CD14-positive monocyte (primary cell): ENCODE measurements at regions not wholly inside any gene's neighbourhood (a gene's known extent, or its start where the extent isn't known, plus 50 kb on each side); places are given as distances from the start of the nearest gene placed in this dataset.

Experiments
- DNase-seq, 3 donors: peaks; one replicate each; pipeline ENCODE4 v3.0.0-alpha.2; 2011 to 2022
- H2AFZ ChIP-seq: 2 replicates; pipeline ENCODE4 v1.6.0; 2012; ENCODE audit warnings: mild to moderate bottlenecking, low read depth, low read length, inconsistent platforms; ENCODE audit not compliant: insufficient read depth, poor library complexity, severe bottlenecking
- H3K27ac ChIP-seq, 2 donors: 1 replicate in 1 of 2; 2 replicates in 1 of 2; pipeline ENCODE4 v1.5.1; 2012 to 2013; ENCODE audit warnings: low read length in 2 of 2, control low read depth in 1 of 2, inconsistent platforms in 1 of 2, low read depth in 1 of 2, mild to moderate bottlenecking in 1 of 2
- H3K27me3 ChIP-seq, 2 donors: one replicate each; pipeline versions ENCODE4 v1.6.0 to v1.6.1; 2011 to 2013; ENCODE audit warnings: low read length in 2 of 2; ENCODE audit not compliant: control insufficient read depth in 2 of 2, insufficient read depth in 2 of 2
- H3K36me3 ChIP-seq, 2 donors: replicated peaks in 1 of 2; 1 replicate in 1 of 2; 2 replicates in 1 of 2; pipeline versions ENCODE4 v1.5.1 to v1.6.1; 2012 to 2013; ENCODE audit warnings: low read length in 2 of 2, control low read depth in 1 of 2, inconsistent platforms in 1 of 2, mild to moderate bottlenecking in 1 of 2; ENCODE audit not compliant: insufficient read depth in 2 of 2, control insufficient read depth in 1 of 2
- H3K4me1 ChIP-seq, 2 donors: 1 replicate in 1 of 2; 2 replicates in 1 of 2; pipeline versions ENCODE4 v1.5.1 to v1.6.1; 2012 to 2013; ENCODE audit warnings: low read length in 2 of 2, control low read depth in 1 of 2, inconsistent platforms in 1 of 2, mild to moderate bottlenecking in 1 of 2, moderate library complexity in 1 of 2; ENCODE audit not compliant: insufficient read depth in 2 of 2, control insufficient read depth in 1 of 2
- H3K4me2 ChIP-seq: replicated peaks from 2 replicates; pipeline ENCODE3; 2012; ENCODE audit warnings: low read length, moderate library complexity, mild to moderate bottlenecking; ENCODE audit not compliant: poor library complexity, severe bottlenecking; ENCODE audit errors: extremely low read depth
- H3K4me3 ChIP-seq, 3 experiments: fragments of 200-600 bp in 1 of 3; sonication (generic) in 1 of 3; replicated peaks in 1 of 3; 1 replicate in 2 of 3; 2 replicates in 1 of 3; pipeline ENCODE4 v1.5.1; 2011 to 2013; ENCODE audit warnings: low read length in 3 of 3, mild to moderate bottlenecking in 3 of 3, control low read depth in 2 of 3, low read depth in 2 of 3, inconsistent platforms in 1 of 3, moderate library complexity in 1 of 3
- H3K79me2 ChIP-seq: 2 replicates; pipeline ENCODE4 v1.6.0; 2012; ENCODE audit warnings: mild to moderate bottlenecking, control low read depth, inconsistent platforms, low read length, moderate library complexity; ENCODE audit not compliant: insufficient read depth
- H3K9ac ChIP-seq: 2 replicates; pipeline ENCODE4 v1.6.0; 2017; ENCODE audit warnings: low read length, mild to moderate bottlenecking; ENCODE audit not compliant: insufficient read depth, poor library complexity, severe bottlenecking
- H3K9me3 ChIP-seq, 2 donors: replicated peaks in 1 of 2; 1 replicate in 1 of 2; 2 replicates in 1 of 2; pipeline versions ENCODE4 v1.5.1 to v1.6.1; 2012 to 2013; ENCODE audit warnings: low read length in 2 of 2, control low read depth in 1 of 2; ENCODE audit not compliant: control insufficient read depth in 1 of 2, insufficient read depth in 1 of 2
- H4K20me1 ChIP-seq: 2 replicates; pipeline ENCODE4 v1.6.0; 2012; ENCODE audit warnings: mild to moderate bottlenecking, low read length, control low read depth, moderate library complexity; ENCODE audit not compliant: insufficient read depth
- H3K27ac Mint-ChIP-seq, 7 donors: one replicate each; pipeline ENCODE4 v1.8.0; 2020; ENCODE audit warnings: mild to moderate bottlenecking in 7 of 7, mixed read lengths in 7 of 7, moderate library complexity in 6 of 7, inconsistent platforms in 2 of 7
- H3K27me3 Mint-ChIP-seq, 3 donors: one replicate each; pipeline ENCODE4 v1.8.0; 2021 to 2022; ENCODE audit warnings: low read depth in 3 of 3, mild to moderate bottlenecking in 3 of 3, mixed read lengths in 3 of 3, moderate library complexity in 3 of 3, inconsistent platforms in 1 of 3
- H3K36me3 Mint-ChIP-seq, 2 donors: one replicate each; pipeline ENCODE4 v1.8.0; 2020; ENCODE audit warnings: mixed read lengths in 2 of 2, inconsistent platforms in 1 of 2, mild to moderate bottlenecking in 1 of 2
- H3K4me1 Mint-ChIP-seq: one replicate; pipeline ENCODE4 v1.8.0; 2020; ENCODE audit warnings: mild to moderate bottlenecking, mixed read lengths
- H3K4me3 Mint-ChIP-seq, 2 donors: one replicate each; pipeline ENCODE4 v1.8.0; 2020; ENCODE audit warnings: mild to moderate bottlenecking in 2 of 2, mixed read lengths in 2 of 2, moderate library complexity in 1 of 2
- H3K9me3 Mint-ChIP-seq, 7 donors: one replicate each; pipeline ENCODE4 v1.8.0; 2020 to 2022; ENCODE audit warnings: mixed read lengths in 7 of 7, mild to moderate bottlenecking in 6 of 7, moderate library complexity in 6 of 7, inconsistent platforms in 2 of 7
- CTCF ChIP-seq: fragments of 200-600 bp; IDR thresholded peaks from one replicate; pipeline ENCODE4 v1.8.0; 2022; ENCODE audit warnings: antibody characterized with exemption, mild to moderate bottlenecking
- WGBS: methylation state at CpG from one replicate; pipeline ENCODE4 v1.1.5; 2013; ENCODE audit warnings: missing lambda C conversion rate; ENCODE audit not compliant: insufficient coverage; 5-methylcytosine and 5-hydroxymethylcytosine counted together
- intact Hi-C, 2 donors: fragments of 100-400 bp; cut with micrococcal nuclease; formaldehyde crosslinking; loops; one replicate each; pipeline versions ENCODE4 v1.15.0 to v1.15.1; 2023

GRCh38 chr7:89451911-89452310 is 656.4 kb upstream of the TEX47 start:
- no peak overlapping the region for H2AFZ ChIP-seq
- H3K27me3 ChIP-seq: no peaks in the 10 kb centered on the region
- no peak overlapping the region for H3K9ac ChIP-seq
- no peaks in the 10 kb centered on the region for H3K79me2 ChIP-seq
- H3K27ac Mint-ChIP-seq: no peak overlapping the region
- no peaks in the 10 kb centered on the region for H4K20me1 ChIP-seq
- no peaks in the 10 kb centered on the region for H3K4me1 ChIP-seq
- no peak overlapping the region for H3K4me3 ChIP-seq
- no peak for TF ChIP-seq CTCF
- H3K27me3 Mint-ChIP-seq: no peaks in the 10 kb centered on the region
- intact Hi-C loops: no loop called here
- H3K36me3 Mint-ChIP-seq: no peaks in the 10 kb centered on the region
- peaks cover 0 to 6% (median 2%) of the 10 kb centered on the region in 7 donors for H3K9me3 Mint-ChIP-seq
- H3K4me3 Mint-ChIP-seq: no peak overlapping the region
- H3K9me3 ChIP-seq: peaks cover 0 to 4% of the 10 kb centered on the region in 2 donors
- H3K27ac ChIP-seq: no peak overlapping the region
- no peaks in the 10 kb centered on the region for H3K4me1 Mint-ChIP-seq
- H3K4me2 ChIP-seq: no peak overlapping the region
- DNase-seq: no peak
- H3K36me3 ChIP-seq: no peaks in the 10 kb centered on the region

- Histone ChIP-seq H3K4me3 (no peak overlapping the region), H3K9ac (no peak overlapping the region), H3K4me1 (no peaks in the 10 kb centered on the region), H3K79me2 (no peaks in the 10 kb centered on the region), H3K9me3 (no peaks in the 10 kb centered on the region), H4K20me1 (no peaks in the 10 kb centered on the region), H2AFZ (no peak overlapping the region), H3K4me2 (no peak overlapping the region), H3K27me3 (no peaks in the 10 kb centered on the region), H3K36me3 (no peaks in the 10 kb centered on the region), H3K27ac (no peak overlapping the region)
- intact Hi-C loops: no loop called here
- Mint-ChIP-seq H3K27ac (no peak overlapping the region), H3K9me3 (peaks cover 0 to 7% (median 0%) of the 10 kb centered on the region in 7 donors), H3K4me1 (no peaks in the 10 kb centered on the region), H3K27me3 (no peaks in the 10 kb centered on the region), H3K36me3 (no peaks in the 10 kb centered on the region), H3K4me3 (no peak overlapping the region)
- no peak for TF ChIP-seq CTCF
- no CpG with 5 or more reads among the region's 1 CpG for WGBS
- no peak for DNase-seq
These were observed 661.0 kb upstream of the TEX47 start for GRCh38 chr7:89456556-89456955.
